Osteocyte (in vitro differentiated cells): ENCODE measurements at regions not wholly inside any gene's neighbourhood (a gene's known extent, or its start where the extent isn't known, plus 50 kb on each side); places are given as distances from the start of the nearest gene placed in this dataset.

ENCODE experiments used
- DNase-seq: peaks from one replicate; pipeline ENCODE4 v3.0.0; 2021; ENCODE audit warnings: mixed read lengths; ENCODE audit not compliant: unreplicated experiment; ENCODE audit errors: extremely low spot score
- H3K27ac Mint-ChIP-seq: one replicate; pipeline ENCODE4 v1.8.0; 2021; ENCODE audit warnings: mild to moderate bottlenecking, mixed read lengths; ENCODE audit not compliant: unreplicated experiment
- H3K27me3 Mint-ChIP-seq: one replicate; pipeline ENCODE4 v1.8.0; 2021; ENCODE audit warnings: mixed read lengths; ENCODE audit not compliant: unreplicated experiment
- H3K36me3 Mint-ChIP-seq: one replicate; pipeline ENCODE4 v1.8.0; 2021; ENCODE audit warnings: mixed read lengths; ENCODE audit not compliant: unreplicated experiment
- H3K4me1 Mint-ChIP-seq: one replicate; pipeline ENCODE4 v1.8.0; 2021; ENCODE audit warnings: mixed read lengths; ENCODE audit not compliant: unreplicated experiment
- H3K4me3 Mint-ChIP-seq: one replicate; pipeline ENCODE4 v1.8.0; 2021; ENCODE audit warnings: mild to moderate bottlenecking, moderate library complexity, mixed read lengths; ENCODE audit not compliant: unreplicated experiment
- H3K9me3 Mint-ChIP-seq: one replicate; pipeline ENCODE4 v1.8.0; 2021; ENCODE audit warnings: mixed read lengths; ENCODE audit not compliant: unreplicated experiment
- TF ChIP-seq, protein P1 (sequence below): fragments of 200-600 bp; sonication (generic); IDR thresholded peaks from 2 replicates; pipeline ENCODE4 v1.5.0; 2021; ENCODE audit warnings: antibody characterized with exemption, mild to moderate bottlenecking, moderate library complexity

DNA sequence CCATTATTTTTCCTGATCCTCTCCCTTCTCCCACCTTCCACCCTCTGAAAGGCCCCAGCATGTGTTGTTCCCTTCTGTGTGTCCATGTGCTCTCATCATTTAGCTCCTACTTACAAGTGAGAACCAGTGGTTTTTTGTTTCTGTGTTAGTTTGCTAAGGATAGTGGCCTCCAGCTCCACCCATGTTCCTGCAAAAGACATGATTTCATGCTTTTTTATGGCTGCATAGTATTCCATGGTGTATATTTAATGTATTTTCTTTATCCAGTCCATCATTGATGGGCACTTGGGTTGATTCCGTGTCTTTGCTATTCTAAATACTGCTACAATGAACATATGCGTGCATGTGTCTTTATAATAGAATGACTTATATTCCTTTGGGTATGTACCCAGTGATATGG lies 89.4 kb upstream of the C1orf174 start:
- TF ChIP-seq, protein P1, sequence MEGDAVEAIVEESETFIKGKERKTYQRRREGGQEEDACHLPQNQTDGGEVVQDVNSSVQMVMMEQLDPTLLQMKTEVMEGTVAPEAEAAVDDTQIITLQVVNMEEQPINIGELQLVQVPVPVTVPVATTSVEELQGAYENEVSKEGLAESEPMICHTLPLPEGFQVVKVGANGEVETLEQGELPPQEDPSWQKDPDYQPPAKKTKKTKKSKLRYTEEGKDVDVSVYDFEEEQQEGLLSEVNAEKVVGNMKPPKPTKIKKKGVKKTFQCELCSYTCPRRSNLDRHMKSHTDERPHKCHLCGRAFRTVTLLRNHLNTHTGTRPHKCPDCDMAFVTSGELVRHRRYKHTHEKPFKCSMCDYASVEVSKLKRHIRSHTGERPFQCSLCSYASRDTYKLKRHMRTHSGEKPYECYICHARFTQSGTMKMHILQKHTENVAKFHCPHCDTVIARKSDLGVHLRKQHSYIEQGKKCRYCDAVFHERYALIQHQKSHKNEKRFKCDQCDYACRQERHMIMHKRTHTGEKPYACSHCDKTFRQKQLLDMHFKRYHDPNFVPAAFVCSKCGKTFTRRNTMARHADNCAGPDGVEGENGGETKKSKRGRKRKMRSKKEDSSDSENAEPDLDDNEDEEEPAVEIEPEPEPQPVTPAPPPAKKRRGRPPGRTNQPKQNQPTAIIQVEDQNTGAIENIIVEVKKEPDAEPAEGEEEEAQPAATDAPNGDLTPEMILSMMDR = no peak
- Mint-ChIP-seq H3K4me3 (no peak overlapping the region), H3K27ac (no peak overlapping the region), H3K9me3 (peaks cover 5% of the 10 kb centered on the region), H3K4me1 (no peaks in the 10 kb centered on the region), H3K36me3 (no peaks in the 10 kb centered on the region), H3K27me3 (no peaks in the 10 kb centered on the region)
- DNase-seq = no peak

DNA sequence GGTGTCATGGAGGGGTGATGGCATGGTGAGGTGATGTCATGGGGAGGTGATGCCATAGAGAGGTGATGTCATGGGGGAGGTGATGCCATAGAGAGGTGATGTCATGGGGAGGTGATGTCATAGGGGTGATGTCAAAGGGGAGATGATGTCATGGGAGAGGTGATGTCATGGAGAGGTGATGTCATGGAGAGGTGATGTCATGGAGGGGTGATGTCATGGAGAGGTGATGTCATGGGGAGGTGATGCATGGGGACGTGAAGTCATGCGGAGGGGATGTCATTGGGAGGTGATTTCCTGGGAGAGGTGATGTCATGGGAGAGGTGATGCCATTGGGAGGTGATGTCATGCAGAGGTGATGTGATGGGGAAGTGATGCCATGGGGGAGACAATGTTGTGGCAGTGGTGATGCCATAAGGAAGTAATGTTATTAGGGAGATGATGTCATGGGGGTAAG lies 92.1 kb upstream of the C1orf174 start:
- DNase-seq = no peak
- H3K9me3 Mint-ChIP-seq = peaks cover 13% of the 10 kb centered on the region
- TF ChIP-seq, protein P1 = no peak

DNA sequence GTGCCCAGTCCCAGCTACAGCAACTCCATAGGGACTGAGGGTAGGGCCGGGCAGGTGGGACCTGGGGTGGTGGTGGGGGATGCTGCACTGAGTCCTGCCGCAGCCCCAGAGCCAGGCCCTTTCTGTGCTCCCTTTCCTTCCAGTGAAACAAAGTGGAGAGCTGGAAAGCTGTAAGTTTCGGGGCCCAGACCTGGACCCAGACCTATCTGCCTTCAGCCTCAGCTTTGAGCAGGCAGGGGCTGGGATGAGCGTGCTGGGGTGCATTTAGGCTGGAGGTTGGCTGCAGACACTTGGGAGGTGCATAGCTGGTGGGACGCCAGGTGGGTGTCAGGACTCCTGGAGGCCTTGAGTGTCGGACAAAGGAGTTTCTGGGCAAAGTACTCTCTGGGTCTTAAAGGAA lies 92.7 kb upstream of the C1orf174 start:
- TF ChIP-seq, protein P1 = no peak
- H3K27me3 Mint-ChIP-seq = no peaks in the 10 kb centered on the region
- no peak for DNase-seq
- H3K9me3 Mint-ChIP-seq = peaks cover 15% of the 10 kb centered on the region
- H3K36me3 Mint-ChIP-seq = no peaks in the 10 kb centered on the region
- H3K4me3 Mint-ChIP-seq = no peak overlapping the region
- H3K4me1 Mint-ChIP-seq = no peaks in the 10 kb centered on the region
- no peak overlapping the region for H3K27ac Mint-ChIP-seq

More for the DNA sequence above, 92.1 kb upstream of the C1orf174 start:
- Mint-ChIP-seq H3K36me3 (no peaks in the 10 kb centered on the region), H3K4me1 (no peaks in the 10 kb centered on the region), H3K4me3 (no peak overlapping the region), H3K27ac (no peak overlapping the region), H3K27me3 (no peaks in the 10 kb centered on the region)

DNA sequence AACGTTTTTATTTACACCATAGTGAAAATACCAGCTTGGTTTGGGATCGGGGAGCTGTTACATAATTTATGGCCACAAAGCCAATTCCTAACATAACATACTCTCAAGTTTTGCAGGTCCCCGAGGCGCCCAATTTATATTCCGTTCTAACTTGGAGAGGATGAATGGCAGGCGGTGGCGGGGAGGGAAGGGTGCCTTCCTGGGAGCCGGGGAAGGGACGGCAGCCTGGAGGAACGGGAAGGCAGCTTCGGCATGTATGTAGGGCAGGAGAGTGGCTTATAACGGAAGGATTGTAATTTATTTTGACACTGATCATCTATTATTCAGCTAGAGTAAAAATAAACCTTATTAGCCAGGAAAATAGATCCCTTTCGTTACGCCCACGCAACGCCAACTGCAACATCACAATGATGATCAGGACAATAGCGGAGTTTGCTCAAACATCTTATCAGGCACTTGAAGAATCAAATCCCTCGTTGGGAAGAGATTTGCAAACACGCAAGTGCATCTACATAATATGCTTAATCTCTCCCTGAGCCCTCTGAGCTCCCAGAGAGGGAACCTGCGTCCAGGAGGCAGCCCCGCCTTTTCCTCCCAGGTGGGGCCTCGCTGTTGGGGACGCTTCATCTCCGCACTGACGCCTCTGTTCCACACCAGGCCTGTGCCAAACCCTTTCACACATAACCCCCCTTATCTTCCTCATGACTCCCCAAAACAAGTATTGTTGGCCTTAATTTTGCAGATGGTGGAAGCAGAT lies 93.7 kb upstream of the C1orf174 start:
- Mint-ChIP-seq H3K27ac (no peak overlapping the region), H3K4me3 (no peak overlapping the region), H3K27me3 (no peaks in the 10 kb centered on the region), H3K9me3 (peaks cover 18% of the 10 kb centered on the region), H3K4me1 (no peaks in the 10 kb centered on the region), H3K36me3 (no peaks in the 10 kb centered on the region)
- DNase-seq = no peak
- TF ChIP-seq, protein P1 = no peak

DNA sequence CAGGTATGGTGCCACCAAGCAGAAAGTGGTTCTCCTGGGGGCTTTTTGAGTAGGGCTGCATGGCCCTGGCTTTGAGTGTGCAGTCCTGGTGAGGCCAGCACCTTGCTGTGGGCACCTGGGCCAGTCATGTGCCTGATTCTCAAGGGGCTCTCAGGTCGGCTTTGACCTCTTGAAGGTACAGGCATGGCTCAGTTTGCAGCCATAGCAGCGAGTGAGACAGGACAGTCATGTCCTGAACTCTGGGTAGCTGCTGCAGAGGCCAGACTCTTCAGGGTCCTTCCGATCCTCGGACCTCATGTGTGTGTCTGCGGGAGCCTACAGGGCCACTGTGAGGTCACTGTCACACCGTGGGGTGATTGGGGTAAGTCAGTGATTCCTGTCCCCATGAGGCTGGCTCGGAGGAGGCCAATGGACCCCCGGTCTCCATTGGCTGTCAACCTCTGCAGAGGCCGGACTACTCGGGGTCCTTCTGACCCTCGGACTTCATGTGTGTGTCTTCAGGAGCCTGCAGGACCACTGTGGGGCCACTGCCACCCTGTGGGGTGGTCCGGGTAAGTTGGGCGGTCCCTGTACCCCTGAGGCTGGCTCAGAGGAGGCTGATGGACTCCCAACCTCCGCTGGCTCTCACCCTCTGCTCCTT lies 95.2 kb upstream of the C1orf174 start:
- TF ChIP-seq, protein P1 = no peak
- no peak overlapping the region for H3K4me3 Mint-ChIP-seq
- peaks cover 18% of the 10 kb centered on the region for H3K9me3 Mint-ChIP-seq
- no peaks in the 10 kb centered on the region for H3K4me1 Mint-ChIP-seq
- H3K36me3 Mint-ChIP-seq = no peaks in the 10 kb centered on the region
- no peak for DNase-seq
- no peaks in the 10 kb centered on the region for H3K27me3 Mint-ChIP-seq
- H3K27ac Mint-ChIP-seq = no peak overlapping the region
